Endothelial cell of umbilical vein (primary cell): ENCODE measurements at regions not wholly inside any gene's neighbourhood (a gene's known extent, or its start where the extent isn't known, plus 50 kb on each side); places are given as distances from the start of the nearest gene placed in this dataset.

Experiments
- EZH2 ChIP-seq: IDR thresholded peaks from 2 replicates; pipeline ENCODE4 v1.6.1; 2012; ENCODE audit warnings: borderline replicate concordance, low read depth, mild to moderate bottlenecking, moderate library complexity, low read length, inconsistent platforms; ENCODE audit not compliant: severe bottlenecking
- GATA2 ChIP-seq: IDR thresholded peaks from 2 replicates; pipeline ENCODE4 v1.7.0; 2011; ENCODE audit warnings: low read depth, mild to moderate bottlenecking, moderate library complexity, mixed read lengths, low read length; ENCODE audit not compliant: insufficient read length, insufficient read depth
- MYC ChIP-seq: IDR thresholded peaks from one replicate; pipeline ENCODE4 v1.6.1; 2011; ENCODE audit warnings: mild to moderate bottlenecking, low read depth, low read length
- POLR2A ChIP-seq: IDR thresholded peaks from 2 replicates; pipeline ENCODE4 v1.6.1; 2012; ENCODE audit warnings: low read depth, mild to moderate bottlenecking, control low read depth, low read length
- POLR2AphosphoS5 ChIP-seq: IDR thresholded peaks from 2 replicates; pipeline ENCODE4 v1.6.1; 2012; ENCODE audit warnings: low read depth, mild to moderate bottlenecking, control low read depth, low read length, moderate library complexity; ENCODE audit not compliant: insufficient read depth
- TF ChIP-seq, protein P1 (sequence below), 2 donors: IDR thresholded peaks; 1 replicate in 1 of 2; 2 replicates in 1 of 2; pipeline ENCODE4 v1.5.1; 2011; ENCODE audit warnings: low read length in 2 of 2, mild to moderate bottlenecking in 2 of 2, moderate library complexity in 2 of 2, control low read depth in 1 of 2, inconsistent platforms in 1 of 2, low read depth in 1 of 2; ENCODE audit not compliant: insufficient read depth in 1 of 2; ENCODE audit errors: extremely low read depth in 1 of 2

DNA sequence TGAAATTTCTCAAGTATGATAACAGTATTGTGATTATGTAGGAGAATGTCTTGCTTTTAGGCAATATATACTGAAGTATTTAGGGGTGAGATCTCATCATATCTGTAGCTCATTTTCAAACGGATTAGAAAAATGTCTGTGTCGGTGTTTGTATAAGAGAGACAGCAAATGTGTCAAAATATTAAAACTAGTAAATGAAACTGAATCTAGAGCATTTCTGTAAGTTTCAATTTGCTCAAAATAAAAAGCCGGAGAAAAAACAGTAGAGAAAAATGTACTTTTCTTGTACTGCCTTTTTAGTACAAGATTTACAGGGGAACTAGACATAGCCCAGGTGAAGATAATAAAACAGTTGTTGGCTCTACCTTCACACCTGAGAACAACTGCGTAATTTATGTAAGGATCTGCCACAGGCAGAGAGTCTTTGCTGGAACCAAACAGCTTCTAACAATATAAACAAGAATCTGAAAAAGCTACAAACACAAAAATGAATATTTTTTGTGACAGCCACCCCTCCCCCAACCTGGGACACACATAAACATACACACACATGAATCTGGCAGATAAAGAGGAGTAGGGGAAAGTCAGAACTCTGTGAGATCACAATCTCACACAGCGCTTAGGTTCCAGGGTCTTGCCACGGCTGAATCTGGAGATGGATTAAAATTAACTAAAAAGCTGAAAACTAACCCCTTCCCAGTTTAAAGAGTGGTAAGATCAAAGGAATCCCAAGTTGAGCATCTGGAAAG is 153.3 kb downstream of the AVL9 start:
- TF ChIP-seq POLR2AphosphoS5 (no peak), POLR2A (no peak), MYC (no peak), EZH2 (no peak), GATA2 (no peak)
- TF ChIP-seq, protein P1, sequence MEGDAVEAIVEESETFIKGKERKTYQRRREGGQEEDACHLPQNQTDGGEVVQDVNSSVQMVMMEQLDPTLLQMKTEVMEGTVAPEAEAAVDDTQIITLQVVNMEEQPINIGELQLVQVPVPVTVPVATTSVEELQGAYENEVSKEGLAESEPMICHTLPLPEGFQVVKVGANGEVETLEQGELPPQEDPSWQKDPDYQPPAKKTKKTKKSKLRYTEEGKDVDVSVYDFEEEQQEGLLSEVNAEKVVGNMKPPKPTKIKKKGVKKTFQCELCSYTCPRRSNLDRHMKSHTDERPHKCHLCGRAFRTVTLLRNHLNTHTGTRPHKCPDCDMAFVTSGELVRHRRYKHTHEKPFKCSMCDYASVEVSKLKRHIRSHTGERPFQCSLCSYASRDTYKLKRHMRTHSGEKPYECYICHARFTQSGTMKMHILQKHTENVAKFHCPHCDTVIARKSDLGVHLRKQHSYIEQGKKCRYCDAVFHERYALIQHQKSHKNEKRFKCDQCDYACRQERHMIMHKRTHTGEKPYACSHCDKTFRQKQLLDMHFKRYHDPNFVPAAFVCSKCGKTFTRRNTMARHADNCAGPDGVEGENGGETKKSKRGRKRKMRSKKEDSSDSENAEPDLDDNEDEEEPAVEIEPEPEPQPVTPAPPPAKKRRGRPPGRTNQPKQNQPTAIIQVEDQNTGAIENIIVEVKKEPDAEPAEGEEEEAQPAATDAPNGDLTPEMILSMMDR (IDR thresholded peaks at IDR 0.05; ENCODE audit: extremely low read depth in 1 of 2, insufficient read depth in 1 of 2, low read depth in 1 of 2, low read length in 2 of 2) = no peak
